H9 (cell line): ENCODE measurements at regions not wholly inside any gene's neighbourhood (a gene's known extent, or its start where the extent isn't known, plus 50 kb on each side); places are given as distances from the start of the nearest gene placed in this dataset.

Source experiments
- DNase-seq: peaks from one replicate; pipeline ENCODE4 v3.0.0-alpha.2; 2017
- H2AFZ ChIP-seq: one replicate; pipeline ENCODE4 v1.6.1; 2013; ENCODE audit warnings: mild to moderate bottlenecking, low read length, control low read depth, moderate library complexity
- H2AK5ac ChIP-seq: 2 replicates; pipeline ENCODE4 v1.6.1; 2013; ENCODE audit warnings: low read length, control low read depth, mixed read lengths; ENCODE audit not compliant: insufficient read length
- H2BK120ac ChIP-seq: one replicate; pipeline ENCODE4 v1.6.1; 2013; ENCODE audit warnings: low read depth, mild to moderate bottlenecking, low read length, control low read depth, inconsistent platforms; ENCODE audit not compliant: poor library complexity, severe bottlenecking
- H2BK12ac ChIP-seq: 2 replicates; pipeline ENCODE4 v1.6.1; 2013; ENCODE audit warnings: low read length, control low read depth, mixed read lengths, low read depth; ENCODE audit not compliant: insufficient read length
- H2BK15ac ChIP-seq: 2 replicates; pipeline ENCODE4 v1.6.1; 2013; ENCODE audit warnings: low read depth, low read length, control low read depth
- H2BK20ac ChIP-seq: one replicate; pipeline ENCODE4 v1.6.1; 2013; ENCODE audit warnings: low read depth, mild to moderate bottlenecking, low read length, control low read depth, inconsistent platforms; ENCODE audit not compliant: poor library complexity, severe bottlenecking
- H2BK5ac ChIP-seq: 2 replicates; pipeline ENCODE4 v1.6.1; 2013; ENCODE audit warnings: low read length, control low read depth, mixed read lengths; ENCODE audit not compliant: insufficient read length
- H3K14ac ChIP-seq: 2 replicates; pipeline ENCODE4 v1.6.1; 2013; ENCODE audit warnings: low read length, control low read depth; ENCODE audit not compliant: insufficient read depth
- H3K18ac ChIP-seq: 2 replicates; pipeline ENCODE4 v1.6.1; 2013; ENCODE audit warnings: low read depth, mild to moderate bottlenecking, mixed read lengths, low read length, control low read depth; ENCODE audit not compliant: insufficient read length
- H3K23ac ChIP-seq: 2 replicates; pipeline ENCODE4 v1.6.1; 2013; ENCODE audit warnings: low read length, control low read depth, mixed read lengths, low read depth; ENCODE audit not compliant: insufficient read length
- H3K23me2 ChIP-seq: 2 replicates; pipeline ENCODE4 v1.6.1; 2013; ENCODE audit warnings: low read depth, mild to moderate bottlenecking, mixed read lengths, low read length, control low read depth; ENCODE audit not compliant: insufficient read length, poor library complexity, severe bottlenecking
- H3K27ac ChIP-seq: 2 replicates; pipeline ENCODE4 v1.5.1; 2013; ENCODE audit warnings: low read length, control low read depth, mixed read lengths, low read depth; ENCODE audit not compliant: insufficient read length
- H3K27me3 ChIP-seq: 2 replicates; pipeline ENCODE4 v1.6.1; 2013; ENCODE audit warnings: low read length, control low read depth, inconsistent platforms; ENCODE audit not compliant: insufficient read depth
- H3K4ac ChIP-seq: 2 replicates; pipeline ENCODE4 v1.6.1; 2013; ENCODE audit warnings: low read depth, mild to moderate bottlenecking, control low read depth, inconsistent platforms, low read length, moderate library complexity
- H3K4me1 ChIP-seq: 2 replicates; pipeline ENCODE4 v1.6.1; 2013; ENCODE audit warnings: low read length, control low read depth, inconsistent platforms; ENCODE audit not compliant: insufficient read depth
- H3K4me2 ChIP-seq: 2 replicates; pipeline ENCODE4 v1.6.1; 2013; ENCODE audit warnings: low read length, control low read depth, mixed read lengths; ENCODE audit not compliant: insufficient read length, insufficient read depth
- H3K56ac ChIP-seq: 2 replicates; pipeline ENCODE4 v1.6.1; 2013; ENCODE audit warnings: low read depth, mild to moderate bottlenecking, mixed read lengths, low read length, control low read depth; ENCODE audit not compliant: insufficient read length
- H3K79me1 ChIP-seq: 2 replicates; pipeline ENCODE4 v1.6.1; 2013; ENCODE audit warnings: low read depth, mild to moderate bottlenecking, moderate library complexity, low read length, control low read depth, inconsistent platforms; ENCODE audit not compliant: insufficient read depth, poor library complexity, severe bottlenecking
- H3K79me2 ChIP-seq: 2 replicates; pipeline ENCODE4 v1.6.1; 2013; ENCODE audit warnings: low read length, control low read depth, inconsistent platforms; ENCODE audit not compliant: insufficient read depth
- H3K9ac ChIP-seq: 2 replicates; pipeline ENCODE4 v1.6.1; 2013; ENCODE audit warnings: low read length, control low read depth, mixed read lengths; ENCODE audit not compliant: insufficient read length; ENCODE audit errors: extremely low read depth
- H3K9me3 ChIP-seq: one replicate; pipeline ENCODE4 v1.6.1; 2013; ENCODE audit warnings: low read depth, low read length, inconsistent platforms; ENCODE audit not compliant: control insufficient read depth
- H3T11ph ChIP-seq: one replicate; pipeline ENCODE4 v1.6.1; 2013; ENCODE audit warnings: mild to moderate bottlenecking, low read length, control low read depth, inconsistent platforms
- H4K20me1 ChIP-seq: one replicate; pipeline ENCODE4 v1.6.1; 2013; ENCODE audit not compliant: control insufficient read depth, insufficient read length, insufficient read depth
- H4K5ac ChIP-seq: 2 replicates; pipeline ENCODE4 v1.6.1; 2013; ENCODE audit warnings: low read depth, mild to moderate bottlenecking, mixed read lengths, low read length, control low read depth; ENCODE audit not compliant: insufficient read length
- H4K8ac ChIP-seq: replicated peaks from 2 replicates; pipeline ENCODE4 v1.6.1; 2013; ENCODE audit warnings: low read length, control low read depth, mixed read lengths, low read depth; ENCODE audit not compliant: insufficient read length
- H4K91ac ChIP-seq: 2 replicates; pipeline ENCODE4 v1.6.1; 2013; ENCODE audit warnings: low read depth, mild to moderate bottlenecking, moderate library complexity, mixed read lengths, low read length, control low read depth; ENCODE audit not compliant: insufficient read length
- H3K27ac Mint-ChIP-seq, 3 experiments: 2 replicates in 2 of 3; 3 replicates in 1 of 3; pipeline ENCODE4 v1.8.0; 2020 to 2021; ENCODE audit warnings: mixed read lengths in 3 of 3, mild to moderate bottlenecking in 1 of 3, moderate library complexity in 1 of 3
- H3K27me3 Mint-ChIP-seq: 2 replicates; pipeline ENCODE4 v1.8.0; 2021; ENCODE audit warnings: low read depth, mild to moderate bottlenecking, moderate library complexity, mixed read lengths
- H3K36me3 Mint-ChIP-seq, 3 experiments: 2 replicates in 2 of 3; 3 replicates in 1 of 3; pipeline ENCODE4 v1.8.0; 2020 to 2021; ENCODE audit warnings: low read depth in 3 of 3, mixed read lengths in 3 of 3; ENCODE audit not compliant: insufficient read depth in 1 of 3
- H3K4me1 Mint-ChIP-seq, 2 experiments: 2 replicates each; pipeline ENCODE4 v1.8.0; 2020; ENCODE audit warnings: mixed read lengths in 2 of 2
- H3K4me3 Mint-ChIP-seq, 2 experiments: 2 replicates in 1 of 2; 3 replicates in 1 of 2; pipeline ENCODE4 v1.8.0; 2020 to 2021; ENCODE audit warnings: mild to moderate bottlenecking in 2 of 2, mixed read lengths in 2 of 2, moderate library complexity in 1 of 2
- H3K9me3 Mint-ChIP-seq, 2 experiments: 2 replicates in 1 of 2; 3 replicates in 1 of 2; pipeline ENCODE4 v1.8.0; 2020; ENCODE audit warnings: mild to moderate bottlenecking in 2 of 2, mixed read lengths in 2 of 2, moderate library complexity in 1 of 2
- CTCF ChIP-seq: fragments of 200-600 bp; sonication (generic); conservative IDR thresholded peaks from 3 replicates; pipeline ENCODE4 v1.8.0; 2021; ENCODE audit warnings: antibody characterized with exemption, mild to moderate bottlenecking
- WGBS: extraction: QIAGEN DNeasy Blood & Tissue Kit; methylation state at CpG from one replicate; pipeline ENCODE4 v1.1.7; 2013; ENCODE audit warnings: missing lambda C conversion rate, low lambda C conversion rate, mixed read lengths; ENCODE audit not compliant: insufficient read length; ENCODE audit errors: extremely low coverage; 5-methylcytosine and 5-hydroxymethylcytosine counted together

- WGBS, result no CpG with 5 or more reads among the region's 2 CpGs
These were observed 183.0 kb upstream of the ARID2 start for GRCh38 chr12:45546545-45546944.

More at GRCh38 chr12:45546545-45546944, 183.0 kb upstream of the ARID2 start:
- Histone ChIP-seq H3K9ac (no peak overlapping the region), H3K18ac (no peak overlapping the region), H3K23me2 (no peaks in the 10 kb centered on the region), H3T11ph (no peak overlapping the region), H3K14ac (no peak overlapping the region), H4K91ac (no peak overlapping the region), H2BK5ac (no peak overlapping the region), H2BK120ac (no peak overlapping the region), H3K79me2 (no peaks in the 10 kb centered on the region), H3K27ac (no peak overlapping the region), H2BK15ac (no peak overlapping the region), H2BK12ac (no peak overlapping the region), H4K20me1 (no peaks in the 10 kb centered on the region), H4K5ac (no peak overlapping the region), H2BK20ac (no peak overlapping the region), H2AFZ (no peak overlapping the region), H3K4me2 (no peak overlapping the region), H3K4me1 (no peaks in the 10 kb centered on the region), H3K56ac (no peak overlapping the region), H2AK5ac (no peak overlapping the region), H3K79me1 (no peaks in the 10 kb centered on the region), H3K27me3 (no peaks in the 10 kb centered on the region), H3K9me3 (no peaks in the 10 kb centered on the region), H3K23ac (no peak overlapping the region), H4K8ac (no peak overlapping the region), H3K4ac (no peak overlapping the region)
- TF ChIP-seq CTCF, result no peak
- no peaks in the 10 kb centered on the region for H3K36me3 Mint-ChIP-seq
- no peak overlapping the region for H3K4me3 Mint-ChIP-seq
- no peaks in the 10 kb centered on the region for H3K9me3 Mint-ChIP-seq
- DNase-seq, result no peak
- H3K4me1 Mint-ChIP-seq, result no peaks in the 10 kb centered on the region
- H3K27ac Mint-ChIP-seq, result no peak overlapping the region
- peaks cover 6% of the 10 kb centered on the region; the same call in 1 of the 2 replicates for H3K27me3 Mint-ChIP-seq
